ENCODE measurements at regions not wholly inside any gene's neighbourhood (a gene's known extent, or its start where the extent isn't known, plus 50 kb on each side); places are given as distances from the start of the nearest gene placed in this dataset.

- no peak for TF ChIP-seq CTCF (IDR thresholded peaks at IDR 0.05)
- Mint-ChIP-seq H3K36me3 (ENCODE audit: low read depth) (no peaks in the 10 kb centered on the region), H3K27ac (no peak overlapping the region), H3K9me3 (no peaks in the 10 kb centered on the region), H3K27me3 (ENCODE audit: insufficient read depth) (peaks cover under 1% of the 10 kb centered on the region; the same call in 1 of the 2 replicates), H3K4me3 (no peak overlapping the region), H3K4me1 (ENCODE audit: low read depth) (no peaks in the 10 kb centered on the region)
- no peak for DNase-seq
Measured at GRCh38 chr5:67816456-67816855, 399.1 kb upstream of the PIK3R1 start.

GRCh38 chr5:67815455-67816391, 399.8 kb upstream of the PIK3R1 start:
- H3K4me1 Mint-ChIP-seq (ENCODE audit: low read depth), result no peaks in the 10 kb centered on the region
- no peak for TF ChIP-seq CTCF (IDR thresholded peaks at IDR 0.05)
- H3K27ac Mint-ChIP-seq, result no peak overlapping the region
- no peak for DNase-seq
- no peaks in the 10 kb centered on the region for H3K9me3 Mint-ChIP-seq
- no peaks in the 10 kb centered on the region for H3K36me3 Mint-ChIP-seq (ENCODE audit: low read depth)
- H3K4me3 Mint-ChIP-seq, result no peak overlapping the region
- H3K27me3 Mint-ChIP-seq (ENCODE audit: insufficient read depth), result peaks cover 3% of the 10 kb centered on the region; the same call in 1 of the 2 replicates

GRCh38 chr5:67814569-67815311, 400.8 kb upstream of the PIK3R1 start:
- H3K9me3 Mint-ChIP-seq, result no peaks in the 10 kb centered on the region
- no peaks in the 10 kb centered on the region for H3K36me3 Mint-ChIP-seq (ENCODE audit: low read depth)
- H3K4me3 Mint-ChIP-seq, result no peak overlapping the region
- peaks cover 3% of the 10 kb centered on the region; the same call in 1 of the 2 replicates for H3K27me3 Mint-ChIP-seq (ENCODE audit: insufficient read depth)
- no peak overlapping the region for H3K27ac Mint-ChIP-seq
- TF ChIP-seq CTCF (IDR thresholded peaks at IDR 0.05), result no peak
- no peak for DNase-seq
- H3K4me1 Mint-ChIP-seq (ENCODE audit: low read depth), result no peaks in the 10 kb centered on the region

GRCh38 chr5:67813877-67814539, 401.5 kb upstream of the PIK3R1 start:
- Mint-ChIP-seq H3K27me3 (ENCODE audit: insufficient read depth) (peaks cover 3% of the 10 kb centered on the region; the same call in 1 of the 2 replicates), H3K27ac (no peak overlapping the region), H3K4me3 (no peak overlapping the region), H3K4me1 (ENCODE audit: low read depth) (no peaks in the 10 kb centered on the region), H3K9me3 (no peaks in the 10 kb centered on the region), H3K36me3 (ENCODE audit: low read depth) (no peaks in the 10 kb centered on the region)
- no peak for TF ChIP-seq CTCF (IDR thresholded peaks at IDR 0.05)
- DNase-seq, result no peak

GRCh38 chr5:67809589-67809988, 406.0 kb upstream of the PIK3R1 start:
- H3K36me3 Mint-ChIP-seq (ENCODE audit: low read depth), result no peaks in the 10 kb centered on the region

More at GRCh38 chr5:67809589-67809988, 406.0 kb upstream of the PIK3R1 start:
- Mint-ChIP-seq H3K4me3 (no peak overlapping the region), H3K27me3 (ENCODE audit: insufficient read depth) (peaks cover 3% of the 10 kb centered on the region; the same call in 1 of the 2 replicates), H3K4me1 (ENCODE audit: low read depth) (no peaks in the 10 kb centered on the region), H3K9me3 (no peaks in the 10 kb centered on the region), H3K27ac (no peak overlapping the region)
- TF ChIP-seq CTCF (IDR thresholded peaks at IDR 0.05), result no peak
- no peak for DNase-seq

Data from HFFc6 (cell line).